ENCODE measurements at regions not wholly inside any gene's neighbourhood (a gene's known extent, or its start where the extent isn't known, plus 50 kb on each side); places are given as distances from the start of the nearest gene placed in this dataset.

DNA sequence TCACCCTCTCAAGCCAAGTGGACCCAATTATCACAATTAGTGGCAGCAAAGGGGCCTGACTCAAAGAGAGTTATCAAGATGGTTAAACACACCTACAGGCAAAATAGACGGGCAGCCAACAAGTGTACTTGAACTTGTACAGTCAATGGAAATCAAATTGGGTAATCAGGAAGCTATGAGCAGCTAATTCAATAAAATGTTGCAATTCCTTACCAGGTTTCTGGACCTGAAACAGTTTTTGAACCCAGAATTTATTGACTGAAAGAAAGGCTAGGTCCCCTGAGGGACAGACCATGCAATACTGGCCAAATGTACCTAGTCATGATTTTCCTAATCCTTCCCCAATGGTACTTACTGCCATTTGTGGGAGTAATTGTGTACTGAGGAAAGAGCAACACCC is 679.8 kb downstream of the EPM2A start:
- Histone ChIP-seq H2AFZ (ENCODE audit: low read depth, low read length) (no peak overlapping the region), H3K4me3 (ENCODE audit: low read length) (no peak overlapping the region), H3K27me3 (ENCODE audit: insufficient read depth, low read length) (no peaks in the 10 kb centered on the region), H3K4me1 (ENCODE audit: insufficient read depth, low read length) (peaks cover 4% of the 10 kb centered on the region), H3K9me3 (ENCODE audit: low read length) (no peaks in the 10 kb centered on the region), H3K36me3 (ENCODE audit: insufficient read depth, low read length) (no peaks in the 10 kb centered on the region)

DNA sequence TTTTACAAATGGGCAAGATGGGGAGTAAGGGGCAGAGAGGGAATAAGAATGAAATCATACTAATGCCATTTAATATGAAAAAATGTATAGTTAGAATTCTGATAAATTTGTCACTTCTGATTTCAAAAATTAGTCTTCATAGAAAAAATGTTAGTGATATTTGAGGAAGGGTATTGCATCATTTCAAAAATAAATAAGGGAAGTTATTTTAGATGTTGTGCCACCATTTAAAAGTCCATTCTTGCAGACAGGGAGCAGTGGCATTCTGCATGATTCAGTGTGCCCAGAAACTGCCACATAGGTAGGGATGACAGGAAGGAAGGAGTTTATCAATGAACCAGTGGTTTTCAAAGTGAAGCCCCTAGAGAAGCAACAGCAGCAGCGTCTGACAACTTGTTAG is 674.6 kb downstream of the EPM2A start:
- H2AFZ ChIP-seq (ENCODE audit: low read depth, low read length): no peak overlapping the region
- peaks cover 3% of the 10 kb centered on the region for H3K27me3 ChIP-seq (ENCODE audit: insufficient read depth, low read length)
- H3K4me3 ChIP-seq (ENCODE audit: low read length): no peak overlapping the region
- H3K4me1 ChIP-seq (ENCODE audit: insufficient read depth, low read length): no peaks in the 10 kb centered on the region
- no peaks in the 10 kb centered on the region for H3K9me3 ChIP-seq (ENCODE audit: low read length)
- H3K36me3 ChIP-seq (ENCODE audit: insufficient read depth, low read length): no peaks in the 10 kb centered on the region

DNA sequence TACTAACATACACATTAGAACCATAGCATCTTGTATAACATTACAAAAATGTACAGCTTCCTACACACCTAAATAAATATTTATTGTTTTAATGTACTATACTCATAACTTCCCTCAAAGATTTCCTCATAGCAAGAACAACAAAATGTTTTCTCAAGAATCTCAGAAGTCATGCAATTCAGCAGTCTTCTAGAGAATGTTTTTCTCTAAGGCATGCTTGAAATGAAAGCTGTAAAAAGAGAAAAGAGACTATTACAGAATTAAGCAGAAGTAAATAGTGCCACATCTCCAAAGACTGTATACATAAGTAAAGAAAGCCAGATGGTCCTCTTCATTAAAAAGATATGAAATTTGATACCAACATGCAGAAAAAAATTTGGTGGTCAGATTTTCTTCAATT is 672.2 kb downstream of the EPM2A start:
- H3K27me3 ChIP-seq (ENCODE audit: insufficient read depth, low read length): peaks cover 3% of the 10 kb centered on the region
- H3K9me3 ChIP-seq (ENCODE audit: low read length): no peaks in the 10 kb centered on the region
- H3K4me1 ChIP-seq (ENCODE audit: insufficient read depth, low read length): no peaks in the 10 kb centered on the region
- H3K4me3 ChIP-seq (ENCODE audit: low read length): no peak overlapping the region
- no peak overlapping the region for H2AFZ ChIP-seq (ENCODE audit: low read depth, low read length)
- H3K36me3 ChIP-seq (ENCODE audit: insufficient read depth, low read length): no peaks in the 10 kb centered on the region

DNA sequence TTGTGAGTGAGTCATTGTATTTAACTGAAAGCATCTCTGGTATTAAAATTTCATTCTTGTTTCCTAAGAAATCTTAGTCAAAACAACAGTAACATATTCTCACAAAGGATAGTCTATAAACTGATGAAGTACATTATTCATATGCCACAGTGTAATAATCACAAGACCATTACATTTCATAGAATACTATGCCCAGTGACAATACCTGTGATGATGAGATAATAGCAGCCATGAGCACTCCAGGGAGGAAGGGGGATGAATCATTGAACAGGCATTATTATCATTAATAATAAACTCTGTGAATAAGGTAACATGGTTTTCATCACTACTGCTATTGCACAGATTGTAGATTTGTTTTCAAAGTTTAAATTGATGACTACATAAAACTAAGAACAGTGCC is 667.9 kb downstream of the EPM2A start:
- H3K9me3 ChIP-seq (ENCODE audit: low read length): no peaks in the 10 kb centered on the region

DNA sequence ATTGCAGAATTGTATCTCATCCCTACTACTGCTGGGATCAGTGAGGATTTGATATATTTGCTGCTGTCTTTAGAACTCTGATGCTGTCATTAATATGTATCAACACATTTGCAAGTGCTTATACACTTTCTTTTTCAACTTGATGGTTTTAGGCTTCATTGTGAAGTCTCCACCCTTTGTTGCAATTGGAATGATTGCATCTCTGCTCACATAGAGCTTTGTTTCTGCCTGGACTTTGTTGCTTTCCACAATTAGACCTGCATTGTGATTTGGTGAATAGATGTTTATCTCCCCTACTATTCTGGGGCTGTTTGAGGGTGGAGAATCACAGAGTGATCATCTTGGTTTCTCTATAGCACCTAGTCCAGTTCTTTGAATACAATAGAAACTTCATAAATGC is 666.7 kb downstream of the EPM2A start:
- no peaks in the 10 kb centered on the region for H3K36me3 ChIP-seq (ENCODE audit: insufficient read depth, low read length)

More for the DNA sequence above, 667.9 kb downstream of the EPM2A start:
- H3K4me3 ChIP-seq (ENCODE audit: low read length): no peak overlapping the region
- peaks cover 5% of the 10 kb centered on the region for H3K27me3 ChIP-seq (ENCODE audit: insufficient read depth, low read length)
- peaks cover 3% of the 10 kb centered on the region for H3K4me1 ChIP-seq (ENCODE audit: insufficient read depth, low read length)
- no peak overlapping the region for H2AFZ ChIP-seq (ENCODE audit: low read depth, low read length)
- no peaks in the 10 kb centered on the region for H3K36me3 ChIP-seq (ENCODE audit: insufficient read depth, low read length)

DNA sequence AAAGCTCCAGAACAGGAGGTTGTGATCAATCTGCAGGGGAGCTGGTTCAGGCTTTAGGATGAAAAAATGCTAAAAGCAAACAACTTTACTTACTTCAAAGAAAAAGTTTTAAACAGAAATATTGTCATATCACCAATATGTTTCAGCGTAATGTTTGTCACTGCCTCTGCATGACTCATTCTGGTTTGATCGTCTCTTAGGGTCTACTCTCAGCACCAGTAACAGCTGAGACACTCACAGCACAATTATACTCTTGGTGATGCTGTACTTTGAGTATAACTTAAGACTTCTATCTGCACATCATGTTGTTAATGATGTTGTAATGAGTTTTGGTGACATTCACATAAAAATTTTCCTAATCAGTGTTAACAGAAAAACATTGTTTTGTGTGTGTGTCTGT is 665.4 kb downstream of the EPM2A start:
- H2AFZ ChIP-seq (ENCODE audit: low read depth, low read length): no peak overlapping the region
- H3K36me3 ChIP-seq (ENCODE audit: insufficient read depth, low read length): no peaks in the 10 kb centered on the region
- H3K27me3 ChIP-seq (ENCODE audit: insufficient read depth, low read length): peaks cover 5% of the 10 kb centered on the region
- H3K9me3 ChIP-seq (ENCODE audit: low read length): no peaks in the 10 kb centered on the region
- H3K4me1 ChIP-seq (ENCODE audit: insufficient read depth, low read length): peaks cover 3% of the 10 kb centered on the region
- no peak overlapping the region for H3K4me3 ChIP-seq (ENCODE audit: low read length)

More for the DNA sequence above, 666.7 kb downstream of the EPM2A start:
- Histone ChIP-seq H3K4me1 (ENCODE audit: insufficient read depth, low read length) (peaks cover 3% of the 10 kb centered on the region), H3K27me3 (ENCODE audit: insufficient read depth, low read length) (peaks cover 5% of the 10 kb centered on the region), H3K9me3 (ENCODE audit: low read length) (no peaks in the 10 kb centered on the region), H2AFZ (ENCODE audit: low read depth, low read length) (no peak overlapping the region), H3K4me3 (ENCODE audit: low read length) (no peak overlapping the region)

DNA sequence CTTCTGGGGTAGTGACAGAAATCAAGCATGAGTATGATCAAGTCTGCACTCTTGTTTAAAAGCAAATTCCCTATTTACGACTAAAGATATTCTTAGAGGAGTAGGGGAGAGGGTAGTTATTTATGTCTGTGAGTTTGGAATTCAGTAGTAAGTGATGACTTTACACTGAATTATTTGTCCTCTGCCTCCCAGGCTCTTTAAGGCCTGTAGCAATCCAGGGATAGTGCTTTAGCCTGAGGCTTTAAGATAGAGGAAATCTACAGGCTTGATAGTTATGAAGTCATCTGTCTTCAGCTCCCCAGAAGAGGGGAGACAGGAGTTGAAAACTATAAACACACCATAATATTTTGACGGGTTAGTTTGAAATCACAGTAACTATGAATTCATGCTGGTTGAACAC is 664.5 kb downstream of the EPM2A start:
- H3K4me1 ChIP-seq (ENCODE audit: insufficient read depth, low read length): peaks cover 3% of the 10 kb centered on the region
- peaks cover 2% of the 10 kb centered on the region for H3K27me3 ChIP-seq (ENCODE audit: insufficient read depth, low read length)
- H2AFZ ChIP-seq (ENCODE audit: low read depth, low read length): no peak overlapping the region
- no peaks in the 10 kb centered on the region for H3K36me3 ChIP-seq (ENCODE audit: insufficient read depth, low read length)
- H3K4me3 ChIP-seq (ENCODE audit: low read length): no peak overlapping the region
- H3K9me3 ChIP-seq (ENCODE audit: low read length): no peaks in the 10 kb centered on the region

DNA sequence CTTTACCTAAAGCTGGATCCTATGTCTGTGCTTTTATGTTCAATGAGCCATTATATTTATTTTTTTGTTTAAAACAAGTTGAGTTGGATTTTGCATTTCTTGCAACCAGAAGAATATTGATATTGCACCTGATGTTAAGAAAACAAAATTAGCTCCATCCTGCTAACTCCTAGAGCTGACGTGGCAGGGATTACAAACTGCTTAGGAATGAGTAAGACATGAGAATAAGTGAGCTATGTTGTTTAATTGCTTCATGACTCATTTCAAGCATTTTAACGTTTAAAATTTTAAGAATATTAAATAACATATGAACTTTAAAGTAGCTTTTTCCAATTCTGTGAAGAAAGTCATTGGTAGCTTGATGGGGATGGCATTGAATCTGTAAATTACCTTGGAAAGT is 663.5 kb downstream of the EPM2A start:
- Histone ChIP-seq H3K4me3 (ENCODE audit: low read length) (no peak overlapping the region), H2AFZ (ENCODE audit: low read depth, low read length) (no peak overlapping the region), H3K4me1 (ENCODE audit: insufficient read depth, low read length) (peaks cover 3% of the 10 kb centered on the region), H3K9me3 (ENCODE audit: low read length) (no peaks in the 10 kb centered on the region), H3K36me3 (ENCODE audit: insufficient read depth, low read length) (no peaks in the 10 kb centered on the region), H3K27me3 (ENCODE audit: insufficient read depth, low read length) (peaks cover 2% of the 10 kb centered on the region)

DNA sequence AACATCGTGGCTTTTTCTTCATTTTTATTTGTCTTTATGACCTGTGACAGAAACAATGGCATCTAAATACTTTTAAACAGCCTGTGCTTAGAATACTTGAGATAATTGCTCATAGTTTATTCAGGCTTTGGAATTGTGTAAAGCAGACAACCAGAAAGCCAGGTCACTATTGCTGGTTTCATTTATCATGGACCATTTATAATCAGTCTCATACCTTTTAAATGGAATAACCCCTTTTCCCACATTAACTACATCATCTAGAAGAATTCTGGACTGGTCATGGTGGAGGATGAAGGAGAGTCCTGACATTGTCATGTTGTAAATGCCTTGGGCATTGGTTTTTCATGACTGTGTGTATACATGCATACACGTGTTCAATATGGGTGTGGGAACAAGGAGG is 661.5 kb downstream of the EPM2A start:
- no peaks in the 10 kb centered on the region for H3K36me3 ChIP-seq (ENCODE audit: insufficient read depth, low read length)
- H3K9me3 ChIP-seq (ENCODE audit: low read length): no peaks in the 10 kb centered on the region
- H3K27me3 ChIP-seq (ENCODE audit: insufficient read depth, low read length): peaks cover 2% of the 10 kb centered on the region
- no peak overlapping the region for H3K4me3 ChIP-seq (ENCODE audit: low read length)
- H2AFZ ChIP-seq (ENCODE audit: low read depth, low read length): no peak overlapping the region
- H3K4me1 ChIP-seq (ENCODE audit: insufficient read depth, low read length): no peaks in the 10 kb centered on the region

DNA sequence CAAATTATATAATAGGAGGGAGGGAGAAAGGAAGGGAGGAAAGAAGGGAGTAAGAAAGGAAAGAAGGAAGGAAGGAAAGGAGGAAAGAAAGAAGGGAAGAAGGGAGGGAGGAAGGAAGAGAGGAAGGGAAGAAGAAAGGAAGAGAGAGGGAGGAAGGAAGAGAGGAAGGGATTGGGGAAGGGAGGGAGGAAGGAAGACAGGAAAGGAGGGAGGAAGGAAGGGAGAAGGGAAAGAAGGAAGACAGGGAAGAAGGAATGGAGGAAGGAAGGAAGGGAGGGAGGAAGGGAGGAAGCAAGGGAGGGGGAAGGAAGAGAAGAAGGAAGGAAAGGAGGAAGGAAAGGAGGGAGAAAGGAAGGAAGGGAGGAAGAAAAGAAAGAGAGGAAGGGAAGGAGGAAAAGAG is 660.5 kb downstream of the EPM2A start:
- Histone ChIP-seq H3K27me3 (ENCODE audit: insufficient read depth, low read length) (peaks cover 2% of the 10 kb centered on the region), H2AFZ (ENCODE audit: low read depth, low read length) (no peak overlapping the region), H3K9me3 (ENCODE audit: low read length) (no peaks in the 10 kb centered on the region), H3K4me3 (ENCODE audit: low read length) (no peak overlapping the region), H3K4me1 (ENCODE audit: insufficient read depth, low read length) (no peaks in the 10 kb centered on the region), H3K36me3 (ENCODE audit: insufficient read depth, low read length) (no peaks in the 10 kb centered on the region)

DNA sequence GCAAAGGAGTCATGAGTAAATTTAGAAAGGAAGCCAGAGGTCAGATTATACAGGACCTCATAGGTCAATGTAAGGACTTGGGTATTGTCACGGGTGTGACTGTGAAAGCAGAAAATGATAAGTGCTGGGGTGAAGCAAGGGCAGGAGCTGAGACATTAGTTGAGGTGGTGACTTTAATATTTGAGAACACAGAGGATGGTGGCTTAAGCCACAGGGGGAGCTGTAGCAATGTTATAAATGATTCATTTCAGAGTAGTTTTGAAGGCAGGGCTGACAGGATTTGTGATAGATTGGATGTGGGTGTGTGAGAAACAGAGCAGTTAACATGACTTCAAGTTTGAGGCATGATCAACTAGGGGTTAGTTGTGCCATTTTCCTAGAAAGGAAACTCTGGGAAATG is 659.9 kb downstream of the EPM2A start:
- no peak overlapping the region for H2AFZ ChIP-seq (ENCODE audit: low read depth, low read length)
- peaks cover 2% of the 10 kb centered on the region for H3K27me3 ChIP-seq (ENCODE audit: insufficient read depth, low read length)
- H3K4me1 ChIP-seq (ENCODE audit: insufficient read depth, low read length): no peaks in the 10 kb centered on the region
- no peaks in the 10 kb centered on the region for H3K36me3 ChIP-seq (ENCODE audit: insufficient read depth, low read length)
- no peak overlapping the region for H3K4me3 ChIP-seq (ENCODE audit: low read length)
- no peaks in the 10 kb centered on the region for H3K9me3 ChIP-seq (ENCODE audit: low read length)

DNA sequence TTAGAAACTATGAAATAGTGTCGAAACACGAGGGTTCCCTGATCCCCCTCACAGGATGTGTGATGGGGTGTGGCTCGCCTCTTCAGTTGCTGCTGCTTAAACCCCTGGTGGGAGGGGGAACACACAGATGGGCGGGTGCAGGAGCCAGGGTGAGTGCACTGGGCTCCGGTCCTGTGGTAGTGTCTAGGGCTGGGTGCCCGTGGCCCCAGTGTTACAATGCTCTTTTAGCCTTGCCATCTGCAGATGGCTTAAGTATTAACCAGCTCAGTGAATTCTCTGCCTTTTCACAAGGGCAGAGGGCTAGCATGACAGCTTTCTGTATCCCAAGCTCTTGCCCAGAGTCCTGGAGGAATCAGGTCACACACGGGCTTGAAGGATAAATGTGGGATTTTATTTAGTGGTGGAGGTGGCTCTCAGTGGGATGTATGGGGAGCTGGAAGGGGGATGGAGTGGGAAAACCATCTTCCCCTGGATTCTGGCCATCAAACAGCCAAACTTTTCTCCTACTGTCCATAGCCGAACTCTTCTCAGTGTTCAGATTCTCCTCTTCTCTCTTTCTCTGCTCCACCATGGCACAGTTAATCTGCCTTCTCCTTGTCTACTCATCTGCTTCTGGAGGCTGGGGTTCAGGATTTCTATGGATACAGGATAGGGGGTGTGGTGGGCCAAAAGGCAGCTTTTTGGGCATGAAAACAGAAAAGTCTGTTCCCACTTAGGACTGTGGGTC is 659.0 kb downstream of the EPM2A start:
- no peaks in the 10 kb centered on the region for H3K9me3 ChIP-seq (ENCODE audit: low read length)
- no peak overlapping the region for H2AFZ ChIP-seq (ENCODE audit: low read depth, low read length)
- no peaks in the 10 kb centered on the region for H3K4me1 ChIP-seq (ENCODE audit: insufficient read depth, low read length)
- H3K36me3 ChIP-seq (ENCODE audit: insufficient read depth, low read length): no peaks in the 10 kb centered on the region
- no peak overlapping the region for H3K4me3 ChIP-seq (ENCODE audit: low read length)
- H3K27me3 ChIP-seq (ENCODE audit: insufficient read depth, low read length): no peaks in the 10 kb centered on the region

DNA sequence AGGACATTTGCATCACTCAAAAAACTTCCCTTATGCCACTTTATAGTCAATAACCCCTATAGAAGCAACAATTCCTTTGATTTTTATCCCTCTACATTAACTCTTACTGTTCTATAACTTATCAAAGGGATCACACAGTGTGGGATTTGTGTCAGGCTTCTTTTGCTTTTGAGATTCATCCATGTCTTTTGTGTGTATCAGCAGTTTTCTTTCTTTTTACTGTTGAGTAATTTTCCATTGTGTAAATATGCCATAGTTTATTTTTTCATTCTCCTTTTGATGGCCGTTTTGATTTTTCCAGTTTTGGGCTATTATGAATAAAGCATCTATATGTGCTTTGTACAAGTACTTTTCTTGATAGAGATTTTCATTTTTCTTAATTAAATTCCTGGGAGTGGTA is 657.9 kb downstream of the EPM2A start:
- Histone ChIP-seq H3K4me1 (ENCODE audit: insufficient read depth, low read length) (no peaks in the 10 kb centered on the region), H3K9me3 (ENCODE audit: low read length) (no peaks in the 10 kb centered on the region), H3K27me3 (ENCODE audit: insufficient read depth, low read length) (no peaks in the 10 kb centered on the region), H3K4me3 (ENCODE audit: low read length) (no peak overlapping the region), H3K36me3 (ENCODE audit: insufficient read depth, low read length) (no peaks in the 10 kb centered on the region), H2AFZ (ENCODE audit: low read depth, low read length) (no peak overlapping the region)

DNA sequence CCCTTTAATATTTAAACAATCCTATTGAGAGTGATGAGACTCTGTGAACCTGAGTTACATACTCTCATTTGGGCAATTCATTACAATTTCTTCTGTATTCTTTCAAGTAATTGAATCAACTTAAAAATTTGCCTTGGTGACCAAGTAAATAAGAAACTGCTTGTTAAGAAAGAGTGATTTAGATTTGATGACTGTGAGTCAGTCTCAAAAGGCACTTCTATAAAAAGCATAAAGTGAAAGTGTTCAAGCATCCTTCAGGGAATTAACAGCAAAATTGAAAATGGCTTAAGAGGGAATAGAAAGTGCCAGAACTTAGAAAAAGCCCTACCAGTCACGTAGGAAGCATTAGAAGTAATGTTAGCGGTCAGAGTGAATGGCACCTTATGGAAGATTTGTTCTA is 654.7 kb downstream of the EPM2A start:
- Histone ChIP-seq H3K9me3 (ENCODE audit: low read length) (no peaks in the 10 kb centered on the region), H2AFZ (ENCODE audit: low read depth, low read length) (no peak overlapping the region), H3K36me3 (ENCODE audit: insufficient read depth, low read length) (no peaks in the 10 kb centered on the region), H3K27me3 (ENCODE audit: insufficient read depth, low read length) (no peaks in the 10 kb centered on the region), H3K4me3 (ENCODE audit: low read length) (no peak overlapping the region), H3K4me1 (ENCODE audit: insufficient read depth, low read length) (no peaks in the 10 kb centered on the region)

All from neuron (in vitro differentiated cells).